Brain microvascular endothelial cell (primary cell): ENCODE measurements at regions not wholly inside any gene's neighbourhood (a gene's known extent, or its start where the extent isn't known, plus 50 kb on each side); places are given as distances from the start of the nearest gene placed in this dataset.
"Not testable (repeated sequence)": the region's sequence is repeated elsewhere in the genome, so short reads cannot be mapped to it uniquely, and the experiment has no call there.

Experiments used
- DNase-seq: peaks from one replicate; pipeline ENCODE4 v3.0.0-alpha.2; 2020
- H3K27ac ChIP-seq: fragments of 250-450 bp; sonication (Bioruptor Pico); 2 replicates; pipeline ENCODE4 v1.5.1; 2020; ENCODE audit warnings: mild to moderate bottlenecking, moderate library complexity
- H3K27me3 ChIP-seq: fragments of 250-450 bp; sonication (Bioruptor Pico); replicated peaks from 2 replicates; pipeline ENCODE4 v1.5.1; 2020; ENCODE audit warnings: mild to moderate bottlenecking
- H3K36me3 ChIP-seq: fragments of 250-450 bp; sonication (Bioruptor Pico); replicated peaks from 2 replicates; pipeline ENCODE4 v1.5.1; 2020; ENCODE audit warnings: mild to moderate bottlenecking
- H3K4me3 ChIP-seq: 2 replicates; pipeline ENCODE4 v1.5.1; 2011; ENCODE audit warnings: low read depth, mild to moderate bottlenecking, control low read depth, low read length, moderate library complexity
- in situ Hi-C: cut with HindIII; loops from 2 replicates; pipeline ENCODE4 v1.10.0; 2017; ENCODE audit warnings: low sequenced_read_pairs, low pct_ligation_motif_present
- TF ChIP-seq, protein P1 (sequence below): IDR thresholded peaks from 2 replicates; pipeline ENCODE4 v1.5.1; 2011; ENCODE audit warnings: low read depth, mild to moderate bottlenecking, moderate library complexity, low read length, control low read depth, inconsistent platforms; ENCODE audit errors: missing control alignments

DNA sequence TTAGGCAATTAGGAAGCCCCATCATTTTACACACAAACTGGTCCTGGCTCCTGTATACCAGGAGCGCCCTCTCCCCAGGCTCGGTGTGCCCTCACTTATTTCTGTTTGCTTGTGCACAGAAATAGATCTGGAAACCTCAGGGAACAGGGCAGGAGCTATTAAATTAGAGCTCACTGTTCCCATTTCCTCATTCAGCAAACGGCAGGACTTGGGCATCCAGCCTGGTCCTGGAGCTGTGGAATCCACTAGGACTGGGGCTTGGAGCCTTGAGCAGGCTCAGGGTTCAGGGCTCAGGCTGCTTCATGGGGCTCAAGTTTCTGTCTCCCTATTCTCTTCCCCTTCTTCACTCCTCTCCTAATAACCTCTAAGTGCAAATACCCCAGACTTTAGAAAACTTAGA, 91.3 kb downstream of the VCPKMT start:
- no peak for DNase-seq
- no peak overlapping the region for H3K27ac ChIP-seq
- no peaks in the 10 kb centered on the region for H3K27me3 ChIP-seq
- TF ChIP-seq, protein P1, sequence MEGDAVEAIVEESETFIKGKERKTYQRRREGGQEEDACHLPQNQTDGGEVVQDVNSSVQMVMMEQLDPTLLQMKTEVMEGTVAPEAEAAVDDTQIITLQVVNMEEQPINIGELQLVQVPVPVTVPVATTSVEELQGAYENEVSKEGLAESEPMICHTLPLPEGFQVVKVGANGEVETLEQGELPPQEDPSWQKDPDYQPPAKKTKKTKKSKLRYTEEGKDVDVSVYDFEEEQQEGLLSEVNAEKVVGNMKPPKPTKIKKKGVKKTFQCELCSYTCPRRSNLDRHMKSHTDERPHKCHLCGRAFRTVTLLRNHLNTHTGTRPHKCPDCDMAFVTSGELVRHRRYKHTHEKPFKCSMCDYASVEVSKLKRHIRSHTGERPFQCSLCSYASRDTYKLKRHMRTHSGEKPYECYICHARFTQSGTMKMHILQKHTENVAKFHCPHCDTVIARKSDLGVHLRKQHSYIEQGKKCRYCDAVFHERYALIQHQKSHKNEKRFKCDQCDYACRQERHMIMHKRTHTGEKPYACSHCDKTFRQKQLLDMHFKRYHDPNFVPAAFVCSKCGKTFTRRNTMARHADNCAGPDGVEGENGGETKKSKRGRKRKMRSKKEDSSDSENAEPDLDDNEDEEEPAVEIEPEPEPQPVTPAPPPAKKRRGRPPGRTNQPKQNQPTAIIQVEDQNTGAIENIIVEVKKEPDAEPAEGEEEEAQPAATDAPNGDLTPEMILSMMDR = no peak
- in situ Hi-C loops = no loop called here
- no peaks in the 10 kb centered on the region for H3K36me3 ChIP-seq
- H3K4me3 ChIP-seq = no peak overlapping the region

DNA sequence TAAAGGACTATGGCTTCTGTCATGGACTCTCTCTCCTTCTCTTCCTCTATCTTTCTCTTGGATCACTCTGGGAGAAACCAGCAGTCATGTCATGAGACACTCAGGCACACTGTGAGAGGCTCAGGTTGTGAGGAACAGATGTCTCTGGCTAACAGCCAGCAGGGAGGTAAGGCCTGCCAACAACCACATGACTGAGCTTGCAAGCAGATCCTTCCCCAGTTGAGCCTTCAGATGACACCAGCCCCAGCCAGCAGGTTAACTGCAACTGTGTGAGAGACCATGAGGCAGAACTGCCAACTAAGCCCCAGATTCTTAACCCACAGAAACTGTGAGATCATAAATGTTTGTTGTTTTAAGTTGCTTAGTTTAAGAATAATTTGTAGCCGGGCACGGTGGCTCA, 90.6 kb downstream of the VCPKMT start:
- H3K27me3 ChIP-seq = no peaks in the 10 kb centered on the region
- H3K4me3 ChIP-seq = no peak overlapping the region
- H3K27ac ChIP-seq = no peak overlapping the region
- TF ChIP-seq, protein P1 = no peak
- DNase-seq = no peak
- in situ Hi-C loops = no loop called here
- H3K36me3 ChIP-seq = no peaks in the 10 kb centered on the region

DNA sequence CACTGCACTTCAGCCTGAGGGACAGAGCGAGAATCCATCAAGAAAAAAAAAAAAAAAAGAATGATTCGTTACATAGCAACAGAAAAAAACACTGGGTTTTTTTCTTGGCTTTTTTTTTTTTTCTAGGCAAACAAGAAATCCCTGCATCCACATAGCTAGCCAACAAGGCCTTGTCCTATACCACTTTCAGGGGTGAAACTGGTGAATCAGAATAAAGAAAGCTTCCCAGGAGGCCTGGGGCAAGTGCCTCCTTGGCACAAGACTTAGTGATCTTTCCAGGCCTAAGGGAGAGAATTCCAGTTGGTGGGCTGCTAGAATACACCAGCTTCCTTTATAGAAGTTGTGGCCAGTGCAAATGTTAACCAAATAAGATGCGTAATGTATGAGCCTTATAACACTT, 90.0 kb downstream of the VCPKMT start:
- no peak for DNase-seq
- Histone ChIP-seq H3K36me3 (no peaks in the 10 kb centered on the region), H3K4me3 (no peak overlapping the region), H3K27me3 (no peaks in the 10 kb centered on the region), H3K27ac (no peak overlapping the region)
- TF ChIP-seq, protein P1 = no peak
- in situ Hi-C loops = no loop called here

DNA sequence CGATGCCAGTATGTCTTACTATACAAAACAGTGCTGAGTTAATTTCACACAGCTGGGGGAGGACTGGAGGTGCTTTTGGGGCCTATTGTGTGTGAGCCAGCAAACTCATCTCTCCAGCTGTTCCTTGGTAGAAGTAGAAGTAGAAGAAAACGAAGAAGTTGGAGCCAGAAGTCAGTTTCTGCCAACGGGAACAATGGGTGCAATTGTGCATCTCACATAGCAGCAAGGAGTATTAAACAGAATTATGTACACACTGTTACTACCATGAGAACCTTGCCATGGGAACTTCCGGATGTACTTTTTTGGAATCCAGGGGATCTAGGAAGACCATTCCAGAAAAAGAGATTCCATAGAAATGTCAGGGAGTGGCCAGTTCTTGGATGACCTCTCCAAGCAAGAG, 88.6 kb downstream of the VCPKMT start:
- Histone ChIP-seq H3K36me3 (no peaks in the 10 kb centered on the region), H3K27ac (no peak overlapping the region), H3K27me3 (no peaks in the 10 kb centered on the region), H3K4me3 (no peak overlapping the region)
- no peak for DNase-seq
- TF ChIP-seq, protein P1 = no peak
- in situ Hi-C loops = no loop called here

DNA sequence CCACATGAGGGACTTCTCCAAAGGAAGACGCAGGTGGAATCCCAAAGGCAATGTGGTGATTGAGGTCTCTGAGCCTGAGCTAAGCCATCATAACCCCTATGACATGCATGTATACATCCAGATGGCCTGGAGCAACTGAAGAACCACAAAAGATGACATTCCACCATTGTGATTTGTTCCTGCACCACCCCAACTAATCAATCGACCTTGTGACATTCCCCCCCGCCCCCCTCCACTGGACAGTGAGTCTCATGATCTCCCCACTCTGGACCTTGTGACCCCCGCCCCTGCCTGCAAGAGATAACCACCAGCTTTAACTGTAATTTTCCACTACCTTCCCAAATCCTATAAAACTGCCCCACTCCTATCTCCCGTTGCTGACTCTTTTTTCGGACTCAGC, 87.9 kb downstream of the VCPKMT start:
- Histone ChIP-seq H3K36me3 (no peaks in the 10 kb centered on the region), H3K4me3 (no peak overlapping the region), H3K27ac (no peak overlapping the region), H3K27me3 (no peaks in the 10 kb centered on the region)
- TF ChIP-seq, protein P1 = no peak
- DNase-seq = no peak
- in situ Hi-C loops = no loop called here

DNA sequence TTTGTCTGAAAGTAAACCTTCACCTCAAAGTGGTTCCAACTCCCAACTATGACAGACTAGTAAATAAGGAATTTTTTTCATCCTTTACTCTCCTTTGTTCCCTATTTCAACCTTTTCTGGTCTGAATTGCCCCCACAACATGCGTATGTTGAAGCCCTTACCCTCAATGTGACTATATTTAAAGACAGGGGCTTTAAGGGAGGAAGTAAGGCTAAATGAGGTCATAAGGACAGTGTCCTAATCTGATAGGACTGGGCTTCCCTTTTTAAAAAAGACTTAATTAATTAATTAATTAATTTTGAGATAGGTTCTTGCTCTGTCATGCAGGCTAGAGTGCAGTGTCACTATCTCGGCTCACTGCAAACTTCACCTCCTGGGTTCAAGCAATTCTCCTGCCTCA, 86.3 kb downstream of the VCPKMT start:
- no peak overlapping the region for H3K27ac ChIP-seq
- no peak for DNase-seq
- H3K4me3 ChIP-seq = no peak overlapping the region
- no peaks in the 10 kb centered on the region for H3K27me3 ChIP-seq
- TF ChIP-seq, protein P1 = no peak
- no peaks in the 10 kb centered on the region for H3K36me3 ChIP-seq
- in situ Hi-C loops = no loop called here

DNA sequence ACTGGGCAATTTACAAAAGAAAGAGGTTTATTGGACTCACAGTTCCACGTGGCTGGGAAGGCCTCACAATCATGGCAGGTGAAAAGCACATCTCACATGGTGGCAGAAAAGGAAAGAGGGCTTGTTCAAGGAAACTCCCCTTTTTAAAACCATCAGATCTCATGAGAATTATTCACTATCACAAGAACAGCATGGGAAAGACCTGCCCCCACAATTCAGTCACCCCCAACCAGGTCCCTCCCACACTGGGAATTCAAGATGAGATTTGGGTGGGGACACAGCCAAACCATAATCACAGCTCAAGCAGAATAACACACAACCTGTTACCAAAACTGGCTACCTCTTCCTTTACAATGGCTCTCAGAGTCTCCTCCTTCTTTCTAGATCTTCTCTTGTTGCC, 85.5 kb downstream of the VCPKMT start:
- H3K36me3 ChIP-seq, H3K27ac ChIP-seq, H3K27me3 ChIP-seq, in situ Hi-C loops, DNase-seq, H3K4me3 ChIP-seq: not testable (repeated sequence)
